ENCODE measurements at regions not wholly inside any gene's neighbourhood (a gene's known extent, or its start where the extent isn't known, plus 50 kb on each side); places are given as distances from the start of the nearest gene placed in this dataset.

DNA sequence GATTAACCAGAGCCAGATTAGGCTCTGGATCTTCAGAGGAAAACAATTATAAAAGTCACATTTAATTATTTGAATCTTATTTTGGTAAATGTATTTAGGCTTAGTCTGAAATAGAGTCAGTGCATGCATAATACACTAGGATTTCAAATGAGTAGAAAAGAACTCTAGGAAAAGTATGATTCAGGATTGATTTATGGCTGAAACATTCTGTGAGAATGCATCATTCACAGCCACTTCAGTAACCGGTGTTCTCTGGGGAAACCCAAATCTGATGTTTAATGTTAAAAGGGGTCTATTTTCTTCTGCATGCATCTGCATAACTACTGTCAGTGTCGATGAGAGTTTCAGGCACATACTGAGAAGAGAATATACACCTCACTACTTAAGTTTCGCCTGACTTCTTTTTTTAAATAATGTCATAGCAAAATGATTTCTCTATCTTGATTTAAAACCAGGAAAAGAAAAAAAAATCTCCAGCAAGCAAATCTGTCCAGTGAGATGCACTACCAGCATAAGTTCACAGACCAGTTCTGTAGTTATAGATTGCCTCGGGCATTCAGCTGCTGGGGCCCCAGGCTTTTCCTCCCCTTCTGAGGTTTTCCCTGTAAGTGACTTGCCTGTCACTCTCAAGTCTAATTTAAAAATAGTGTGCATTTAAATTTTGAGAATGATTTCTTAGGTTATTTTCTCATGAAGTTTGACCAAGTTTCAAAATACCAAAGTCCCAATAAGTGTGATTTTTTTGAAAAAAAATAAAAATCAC is 501.5 kb downstream of the NR4A2 start:
- H3K27ac ChIP-seq = no peak overlapping the region
- no peak for TF ChIP-seq ZFX (IDR thresholded peaks at IDR 0.05)
- TF ChIP-seq, protein P1, sequence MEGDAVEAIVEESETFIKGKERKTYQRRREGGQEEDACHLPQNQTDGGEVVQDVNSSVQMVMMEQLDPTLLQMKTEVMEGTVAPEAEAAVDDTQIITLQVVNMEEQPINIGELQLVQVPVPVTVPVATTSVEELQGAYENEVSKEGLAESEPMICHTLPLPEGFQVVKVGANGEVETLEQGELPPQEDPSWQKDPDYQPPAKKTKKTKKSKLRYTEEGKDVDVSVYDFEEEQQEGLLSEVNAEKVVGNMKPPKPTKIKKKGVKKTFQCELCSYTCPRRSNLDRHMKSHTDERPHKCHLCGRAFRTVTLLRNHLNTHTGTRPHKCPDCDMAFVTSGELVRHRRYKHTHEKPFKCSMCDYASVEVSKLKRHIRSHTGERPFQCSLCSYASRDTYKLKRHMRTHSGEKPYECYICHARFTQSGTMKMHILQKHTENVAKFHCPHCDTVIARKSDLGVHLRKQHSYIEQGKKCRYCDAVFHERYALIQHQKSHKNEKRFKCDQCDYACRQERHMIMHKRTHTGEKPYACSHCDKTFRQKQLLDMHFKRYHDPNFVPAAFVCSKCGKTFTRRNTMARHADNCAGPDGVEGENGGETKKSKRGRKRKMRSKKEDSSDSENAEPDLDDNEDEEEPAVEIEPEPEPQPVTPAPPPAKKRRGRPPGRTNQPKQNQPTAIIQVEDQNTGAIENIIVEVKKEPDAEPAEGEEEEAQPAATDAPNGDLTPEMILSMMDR (conservative IDR thresholded peaks at IDR 0.05) = no peak

DNA sequence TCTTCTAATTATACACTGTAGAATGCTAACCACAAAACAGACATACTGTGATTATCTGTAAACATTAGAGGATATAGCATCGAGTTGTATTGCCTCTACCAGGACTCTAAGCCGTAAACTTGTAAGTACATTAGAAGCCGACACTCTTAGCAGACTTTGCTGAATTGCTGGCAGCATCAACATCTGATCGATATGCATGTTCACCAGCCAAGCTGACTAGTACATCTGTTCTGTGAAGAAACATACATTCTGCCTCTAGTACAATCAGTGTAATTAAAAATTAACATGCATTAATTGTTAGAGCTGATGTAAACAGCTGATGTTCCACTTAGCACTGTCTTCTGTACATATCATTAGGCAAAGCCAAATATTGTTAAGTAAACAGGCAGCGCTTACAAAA is 502.2 kb downstream of the NR4A2 start:
- TF ChIP-seq, protein P1 (conservative IDR thresholded peaks at IDR 0.05) = no peak
- TF ChIP-seq ZFX (IDR thresholded peaks at IDR 0.05) = no peak
- H3K27ac ChIP-seq = no peak overlapping the region

DNA sequence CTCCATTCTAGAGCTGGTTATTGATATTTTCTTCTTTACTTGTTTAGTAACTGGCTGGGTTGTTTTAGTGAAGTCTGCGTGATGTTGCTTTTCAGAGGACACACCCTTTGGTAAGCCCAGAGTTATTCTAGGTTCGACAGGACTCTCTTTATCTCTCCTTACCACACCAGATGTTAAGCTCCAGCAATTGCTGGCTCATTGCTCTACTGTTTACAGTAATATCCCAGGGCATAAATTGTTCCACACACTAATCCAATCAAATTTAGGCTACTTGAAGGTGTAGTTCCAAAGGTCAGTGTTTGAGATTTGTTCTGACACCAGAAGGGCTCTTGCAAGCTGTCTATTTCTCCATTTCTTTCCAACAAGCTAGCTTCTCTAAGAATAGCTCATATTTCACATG is 506.6 kb downstream of the NR4A2 start:
- no peak overlapping the region for H3K27ac ChIP-seq

DNA sequence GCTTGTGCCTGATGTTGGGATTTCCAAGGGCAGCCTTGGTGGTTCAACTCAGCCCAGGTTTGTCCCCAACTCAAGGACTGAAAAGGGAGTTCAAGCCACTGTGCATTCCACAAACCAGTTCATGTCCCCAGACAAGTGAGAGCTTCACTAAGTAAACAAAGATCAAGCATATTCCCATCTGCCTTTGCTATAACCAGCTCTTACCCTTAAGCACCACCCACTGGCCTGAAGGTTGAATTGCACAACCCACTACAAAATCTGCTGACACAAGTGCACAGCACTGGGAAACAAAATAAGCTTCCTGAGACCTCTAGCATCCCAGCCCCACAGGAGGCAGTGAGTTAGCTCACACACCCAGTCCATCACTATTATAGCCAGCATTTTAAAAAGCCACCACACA is 516.7 kb downstream of the NR4A2 start:
- TF ChIP-seq ZFX (IDR thresholded peaks at IDR 0.05) = no peak
- TF ChIP-seq, protein P1 (conservative IDR thresholded peaks at IDR 0.05) = peak; percentile 65

More for the DNA sequence above, 506.6 kb downstream of the NR4A2 start:
- TF ChIP-seq ZFX (IDR thresholded peaks at IDR 0.05) = no peak
- TF ChIP-seq, protein P1 (conservative IDR thresholded peaks at IDR 0.05) = no peak

DNA sequence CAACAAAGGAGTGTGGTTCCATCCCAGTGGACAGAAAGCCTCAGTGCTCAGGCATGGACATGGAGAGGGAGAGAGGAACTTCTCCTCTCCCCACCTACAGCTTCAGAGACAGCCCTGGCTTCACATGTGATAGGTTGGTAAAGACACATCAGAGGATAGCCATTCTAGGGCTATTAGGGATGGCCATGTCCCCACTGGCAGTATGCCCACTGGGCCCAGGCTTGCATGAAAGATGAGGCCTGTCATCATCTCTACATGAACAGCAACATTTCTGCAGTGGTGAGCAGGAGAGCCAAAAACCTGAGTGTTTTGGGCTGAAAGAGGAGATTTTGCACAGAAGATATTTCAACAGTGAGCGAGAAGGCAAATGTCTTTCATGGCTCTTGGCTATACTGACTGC is 517.2 kb downstream of the NR4A2 start:
- TF ChIP-seq ZFX (IDR thresholded peaks at IDR 0.05) = no peak
- TF ChIP-seq, protein P1 (conservative IDR thresholded peaks at IDR 0.05) = no peak
- no peak overlapping the region for H3K27ac ChIP-seq

More for the DNA sequence above, 516.7 kb downstream of the NR4A2 start:
- no peak overlapping the region for H3K27ac ChIP-seq

DNA sequence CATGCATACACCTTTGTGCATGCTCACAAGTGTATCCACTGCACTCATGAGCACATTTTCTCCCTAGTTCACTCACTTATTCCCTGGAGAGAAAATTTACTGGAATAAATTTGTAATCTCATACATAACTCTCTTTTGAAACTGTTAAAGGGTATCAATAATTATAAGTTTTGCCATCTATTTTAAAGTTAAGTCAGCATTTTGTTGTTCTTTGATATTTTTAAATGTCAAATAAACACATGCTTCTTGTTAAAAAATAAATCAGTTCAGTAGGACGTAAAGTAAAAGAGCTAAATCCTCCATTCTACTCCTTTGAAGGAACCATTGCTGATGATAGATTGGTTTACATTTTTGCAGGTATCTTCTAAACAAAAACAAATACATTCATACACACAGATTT is 522.1 kb downstream of the NR4A2 start:
- TF ChIP-seq, protein P1 (conservative IDR thresholded peaks at IDR 0.05) = no peak
- TF ChIP-seq ZFX (IDR thresholded peaks at IDR 0.05) = no peak

DNA sequence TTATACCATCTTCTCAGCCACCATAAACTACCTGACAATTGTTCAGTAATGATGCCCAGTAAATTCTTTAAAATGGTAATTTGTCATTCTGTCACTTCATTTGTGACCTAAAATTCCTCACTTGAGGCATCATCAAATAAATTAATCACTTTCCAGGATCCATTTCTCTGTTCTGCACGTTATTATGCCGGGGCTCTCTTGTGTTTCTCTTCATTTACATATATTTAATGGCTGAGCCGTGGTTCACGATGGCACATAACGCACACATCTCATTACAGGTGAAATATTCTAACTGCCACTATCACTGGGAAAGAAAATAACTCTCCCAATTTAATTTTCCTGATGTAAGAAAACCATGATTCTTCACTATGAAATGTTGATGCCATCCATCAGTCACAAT is 529.6 kb downstream of the NR4A2 start:
- H3K27ac ChIP-seq = no peak overlapping the region
- no peak for TF ChIP-seq ZFX (IDR thresholded peaks at IDR 0.05)
- TF ChIP-seq, protein P1 (conservative IDR thresholded peaks at IDR 0.05) = no peak

More for the DNA sequence above, 522.1 kb downstream of the NR4A2 start:
- H3K27ac ChIP-seq = no peak overlapping the region

Measured in C4-2B (cell line).